H1 (cell line): ENCODE measurements at regions not wholly inside any gene's neighbourhood (a gene's known extent, or its start where the extent isn't known, plus 50 kb on each side); places are given as distances from the start of the nearest gene placed in this dataset.

Source experiments
- CTCF ChIA-PET: fragments of 300-600 bp; sonication (Branson Sonifier 250); formaldehyde crosslinking; loops from one replicate; lab custom pipeline; 2021; ENCODE audit not compliant: partially characterized antibody; lab: Charles Lee
- POLR2A ChIA-PET: fragments of 300-600 bp; sonication (Branson Sonifier 250); formaldehyde crosslinking; loops from one replicate; lab custom pipeline; 2021; ENCODE audit warnings: inconsistent platforms; ENCODE audit not compliant: partially characterized antibody; lab: Charles Lee
- DNase-seq, 2 experiments: peaks; one replicate each; pipeline versions ENCODE4 v3.0.0 to v3.0.0-alpha.2; 2010 to 2022; ENCODE audit warnings: low spot score in 2 of 2, low read depth in 1 of 2, mixed read lengths in 1 of 2
- FAIRE-seq: peaks from 2 replicates; lab custom pipeline; 2011; peaks lifted over from hg19 to GRCh38; lab: Jason Lieb, UNC
- H2AFZ ChIP-seq: 2 replicates; pipeline ENCODE4 v1.8.1; 2012; ENCODE audit warnings: low read length, inconsistent platforms
- H2AK5ac ChIP-seq: 2 replicates; pipeline ENCODE4 v1.6.1; 2013; ENCODE audit warnings: low read depth, low read length
- H2BK120ac ChIP-seq: replicated peaks from 2 replicates; pipeline ENCODE3; 2013; ENCODE audit warnings: low read depth, low read length, inconsistent platforms
- H2BK12ac ChIP-seq: 2 replicates; pipeline ENCODE4 v1.6.1; 2013; ENCODE audit warnings: low read depth, low read length
- H2BK15ac ChIP-seq: 2 replicates; pipeline ENCODE4 v1.6.1; 2013; ENCODE audit warnings: low read length
- H2BK20ac ChIP-seq: 2 replicates; pipeline ENCODE4 v1.6.1; 2013; ENCODE audit warnings: low read length
- H2BK5ac ChIP-seq: 2 replicates; pipeline ENCODE4 v1.6.1; 2013; ENCODE audit warnings: low read depth, low read length
- H3K14ac ChIP-seq: 2 replicates; pipeline ENCODE4 v1.6.1; 2013; ENCODE audit warnings: inconsistent platforms; ENCODE audit not compliant: insufficient read length
- H3K18ac ChIP-seq: 2 replicates; pipeline ENCODE4 v1.6.1; 2013; ENCODE audit warnings: low read length; ENCODE audit errors: extremely low read depth
- H3K23ac ChIP-seq: 2 replicates; pipeline ENCODE4 v1.6.1; 2013; ENCODE audit warnings: inconsistent platforms; ENCODE audit not compliant: insufficient read length
- H3K23me2 ChIP-seq: 2 replicates; pipeline ENCODE4 v1.6.1; 2013; ENCODE audit warnings: low read depth, low read length
- H3K27ac ChIP-seq: 2 replicates; pipeline ENCODE4 v1.6.1; 2011; ENCODE audit warnings: low read depth, low read length, inconsistent platforms
- H3K27me3 ChIP-seq, 4 experiments: replicated peaks in 1 of 4; 1 replicate in 1 of 4; 2 replicates in 3 of 4; pipeline versions ENCODE4 v1.6.1 to v1.8.1; 2011 to 2013; ENCODE audit warnings: low read length in 3 of 4, mild to moderate bottlenecking in 3 of 4, inconsistent platforms in 2 of 4, mixed read lengths in 2 of 4, moderate library complexity in 1 of 4; ENCODE audit not compliant: control insufficient read depth in 3 of 4, insufficient read depth in 3 of 4; ENCODE audit errors: extremely low read depth in 1 of 4
- H3K36me3 ChIP-seq, 4 experiments: 2 replicates each; pipeline versions ENCODE4 v1.6.1 to v1.8.1; 2011 to 2013; ENCODE audit warnings: mild to moderate bottlenecking in 4 of 4, low read length in 3 of 4, moderate library complexity in 2 of 4, control low read depth in 1 of 4, inconsistent platforms in 1 of 4; ENCODE audit not compliant: insufficient read depth in 4 of 4, control insufficient read depth in 2 of 4
- H3K4ac ChIP-seq: replicated peaks from 2 replicates; pipeline ENCODE3; 2013; ENCODE audit warnings: low read length, low read depth, mixed read lengths, inconsistent platforms; ENCODE audit not compliant: insufficient read length
- H3K4me1 ChIP-seq, 4 experiments: replicated peaks in 1 of 4; 1 replicate in 1 of 4; 2 replicates in 3 of 4; pipeline versions ENCODE4 v1.6.1 to v1.8.1; 2011 to 2013; ENCODE audit warnings: low read length in 3 of 4, inconsistent platforms in 2 of 4, mixed read lengths in 1 of 4; ENCODE audit not compliant: insufficient read depth in 4 of 4, control insufficient read depth in 3 of 4
- H3K4me2 ChIP-seq, 2 experiments: 2 replicates each; pipeline versions ENCODE4 v1.6.1 to v1.8.1; 2011 to 2013; ENCODE audit warnings: low read depth in 2 of 2, low read length in 2 of 2, control low read depth in 1 of 2, inconsistent platforms in 1 of 2, mild to moderate bottlenecking in 1 of 2; ENCODE audit not compliant: insufficient read depth in 1 of 2
- H3K4me3 ChIP-seq, 4 experiments: fragments of 200-600, 300-600 bp in 1 of 4; sonication (generic), shearing (Covaris generic), sonication (Bioruptor Twin) in 1 of 4; 2 replicates each; pipeline versions ENCODE4 v1.5.1 to v1.8.1; 2011 to 2016; ENCODE audit warnings: low read length in 4 of 4, low read depth in 3 of 4, control low read depth in 2 of 4, inconsistent platforms in 2 of 4, mild to moderate bottlenecking in 2 of 4, mixed read lengths in 1 of 4, moderate library complexity in 1 of 4; ENCODE audit not compliant: insufficient read depth in 2 of 4; ENCODE audit errors: extremely low read depth in 1 of 4
- H3K56ac ChIP-seq: replicated peaks from 2 replicates; pipeline ENCODE3; 2013; ENCODE audit warnings: low read depth, mild to moderate bottlenecking, mixed read lengths, low read length, inconsistent platforms; ENCODE audit not compliant: insufficient read length
- H3K79me1 ChIP-seq: 2 replicates; pipeline ENCODE4 v1.6.1; 2013; ENCODE audit warnings: low read depth, low read length, control low read depth
- H3K79me2 ChIP-seq, 2 experiments: 2 replicates each; pipeline versions ENCODE4 v1.6.1 to v1.8.1; 2012 to 2013; ENCODE audit warnings: low read length in 2 of 2, mild to moderate bottlenecking in 2 of 2, inconsistent platforms in 1 of 2; ENCODE audit not compliant: insufficient read depth in 2 of 2, control insufficient read depth in 1 of 2
- H3K9ac ChIP-seq, 4 experiments: replicated peaks in 1 of 4; 1 replicate in 1 of 4; 2 replicates in 3 of 4; pipeline versions ENCODE4 v1.6.1 to v1.8.1; 2011 to 2013; ENCODE audit warnings: low read depth in 3 of 4, low read length in 3 of 4, control low read depth in 2 of 4, mild to moderate bottlenecking in 2 of 4, moderate library complexity in 2 of 4, inconsistent platforms in 1 of 4; ENCODE audit errors: extremely low read depth in 1 of 4
- H3K9me3 ChIP-seq, 2 experiments: 2 replicates each; pipeline versions ENCODE4 v1.6.1 to v1.8.1; 2012 to 2013; ENCODE audit warnings: mild to moderate bottlenecking in 2 of 2, moderate library complexity in 2 of 2, control low read depth in 1 of 2, inconsistent platforms in 1 of 2, low read depth in 1 of 2, low read length in 1 of 2, mixed read lengths in 1 of 2; ENCODE audit not compliant: insufficient read depth in 2 of 2
- H4K20me1 ChIP-seq, 2 experiments: replicated peaks in 1 of 2; 2 replicates each; pipeline versions ENCODE3 to v1.8.1; 2011 to 2013; ENCODE audit warnings: inconsistent platforms in 2 of 2, low read length in 2 of 2, mild to moderate bottlenecking in 1 of 2; ENCODE audit not compliant: insufficient read depth in 2 of 2, control insufficient read depth in 1 of 2
- H4K5ac ChIP-seq: 2 replicates; pipeline ENCODE4 v1.6.1; 2013; ENCODE audit warnings: low read length, low read depth, mixed read lengths, inconsistent platforms; ENCODE audit not compliant: insufficient read length
- H4K8ac ChIP-seq: 2 replicates; pipeline ENCODE4 v1.8.0; 2013; ENCODE audit warnings: mild to moderate bottlenecking, moderate library complexity, low read length, inconsistent platforms; ENCODE audit not compliant: insufficient read depth; ENCODE audit errors: extremely low read depth
- H4K91ac ChIP-seq: replicated peaks from 2 replicates; pipeline ENCODE3; 2013; ENCODE audit warnings: low read length, mixed read lengths, inconsistent platforms; ENCODE audit not compliant: insufficient read length
- NANOG ChIP-seq: IDR thresholded peaks from 2 replicates; pipeline ENCODE4 v1.6.1; 2011; ENCODE audit warnings: low read length, low read depth, mild to moderate bottlenecking, inconsistent platforms; ENCODE audit not compliant: insufficient read depth, poor library complexity, severe bottlenecking
- SP2 ChIP-seq: IDR thresholded peaks from 2 replicates; pipeline ENCODE4 v1.6.1; 2012; ENCODE audit warnings: mild to moderate bottlenecking, low read length, inconsistent platforms
- YY1 ChIP-seq: IDR thresholded peaks from 2 replicates; pipeline ENCODE4 v1.6.1; 2011; ENCODE audit warnings: low read depth, mild to moderate bottlenecking, low read length
- WGBS, 2 experiments: shearing (Covaris generic) in 1 of 2; methylation state at CpG; one replicate each; pipeline versions ENCODE4 v1.1.6 to v1.1.7; 2013 to 2015; ENCODE audit warnings: low lambda C conversion rate in 2 of 2, mixed read lengths in 2 of 2, inconsistent platforms in 1 of 2, low coverage in 1 of 2, missing lambda C conversion rate in 1 of 2; ENCODE audit not compliant: insufficient replicate concordance in 2 of 2, insufficient coverage in 1 of 2, insufficient read length in 1 of 2; ENCODE audit errors: extremely low coverage in 1 of 2, missing lambda C conversion rate in 1 of 2; 5-methylcytosine and 5-hydroxymethylcytosine counted together
- TF ChIP-seq, protein P1 (sequence below): IDR thresholded peaks from 2 replicates; pipeline ENCODE4 v1.6.1; 2012; ENCODE audit warnings: inconsistent platforms

DNA sequence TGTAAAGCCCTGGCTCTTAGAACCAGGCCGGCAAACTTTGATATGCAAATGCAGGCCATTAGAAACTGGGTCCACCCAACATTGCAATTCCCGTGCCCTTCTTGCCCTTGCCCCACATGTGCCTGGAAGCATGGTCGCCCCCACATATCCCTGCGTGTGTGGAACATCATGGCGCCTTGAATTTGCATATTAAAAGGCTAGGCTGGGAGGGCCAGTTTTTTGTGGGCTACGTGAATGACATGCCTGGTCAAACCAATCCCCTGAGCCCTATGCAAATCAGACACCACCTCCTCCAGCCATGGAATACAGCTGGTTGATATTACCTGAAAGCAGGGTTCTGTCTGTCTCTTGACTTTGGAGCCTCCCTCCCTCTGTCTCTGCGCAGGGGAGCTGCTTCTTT lies 58.7 kb upstream of the ARHGEF26 start:
- Histone ChIP-seq H2BK5ac (no peak overlapping the region), H2AFZ (no peak overlapping the region), H3K23me2 (no peaks in the 10 kb centered on the region; the same call in 1 of the 2 replicates), H4K20me1 (no peaks in the 10 kb centered on the region), H3K36me3 (no peaks in the 10 kb centered on the region), H4K91ac (no peak overlapping the region), H3K79me1 (no peaks in the 10 kb centered on the region), H3K4me2 (no peak overlapping the region), H3K14ac (no peak overlapping the region), H3K4me3 (no peak overlapping the region), H2AK5ac (no peak overlapping the region), H2BK15ac (no peak overlapping the region), H3K18ac (no peak overlapping the region), H3K23ac (no peak overlapping the region), H3K9me3 (no peaks in the 10 kb centered on the region), H3K56ac (no peak overlapping the region), H3K27ac (no peak overlapping the region), H2BK120ac (no peak overlapping the region), H3K4me1 (peaks cover 2 to 14% (median 6%) of the 10 kb centered on the region in 4 experiments), H4K8ac (no peak overlapping the region), H3K27me3 (no peaks in the 10 kb centered on the region), H3K79me2 (no peaks in the 10 kb centered on the region), H2BK12ac (no peak overlapping the region), H4K5ac (no peak overlapping the region), H3K4ac (no peak overlapping the region), H3K9ac (no peak overlapping the region), H2BK20ac (no peak overlapping the region)
- WGBS, 2 experiments, result 82% methylated on average over 7 of the region's 7 CpGs; no CpG with 5 or more reads in 1 of the 2 experiments
- FAIRE-seq (no peak), DNase-seq (no peak)
- TF ChIP-seq, protein P1, sequence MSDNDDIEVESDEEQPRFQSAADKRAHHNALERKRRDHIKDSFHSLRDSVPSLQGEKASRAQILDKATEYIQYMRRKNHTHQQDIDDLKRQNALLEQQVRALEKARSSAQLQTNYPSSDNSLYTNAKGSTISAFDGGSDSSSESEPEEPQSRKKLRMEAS, result 0 out of 2 replicates have a peak, but pooled peaks have one; percentile 33
- peak; percentile 55; the same call in 1 of the 2 replicates for TF ChIP-seq YY1
- TF ChIP-seq SP2, result no peak
- no peak for TF ChIP-seq NANOG
- ChIA-PET POLR2A (no interaction called here), CTCF (interaction anchor here (0.9 to 1.7 kb wide), 4 partner anchors 11 to 116 kb away, joined by 3 to 4 read pairs (median 3); no protein-coding TSS in a partner anchor)
